B cell (primary cell): ENCODE measurements at regions not wholly inside any gene's neighbourhood (a gene's known extent, or its start where the extent isn't known, plus 50 kb on each side); places are given as distances from the start of the nearest gene placed in this dataset.

ENCODE experiments used
- ATAC-seq: fragments of 200-7000 bp; cut with Tn5 transposase; one replicate; pipeline ENCODE4 v1.10.0; 2021; ENCODE audit warnings: low read depth, mild to moderate bottlenecking, moderate number of reproducible peaks, moderate library complexity
- CTCF ChIA-PET: fragments of 350-600 bp; sonication (Branson Sonifier 250); formaldehyde crosslinking; loops from one replicate; lab custom pipeline; 2021; ENCODE audit warnings: antibody characterized with exemption, inconsistent platforms; lab: Charles Lee
- POLR2A ChIA-PET: fragments of 350-600 bp; sonication (Branson Sonifier 250); formaldehyde crosslinking; loops from one replicate; lab custom pipeline; 2021; ENCODE audit warnings: antibody characterized with exemption; lab: Charles Lee
- DNase-seq: peaks from one replicate; pipeline ENCODE4 v3.0.0; 2013
- H2AFZ ChIP-seq: 2 replicates; pipeline ENCODE4 v1.6.1; 2012; ENCODE audit warnings: mild to moderate bottlenecking, low read depth, low read length; ENCODE audit not compliant: insufficient read depth, poor library complexity, severe bottlenecking
- H3K27ac ChIP-seq, 2 donors: 1 replicate in 1 of 2; 2 replicates in 1 of 2; pipeline ENCODE4 v1.5.1; 2012 to 2013; ENCODE audit warnings: low read length in 2 of 2, mild to moderate bottlenecking in 2 of 2, moderate library complexity in 1 of 2
- H3K27me3 ChIP-seq, 4 experiments: fragments of 200-600 bp in 1 of 4; sonication (generic) in 1 of 4; replicated peaks in 1 of 4; 1 replicate in 2 of 4; 2 replicates in 2 of 4; pipeline versions ENCODE4 v1.6.1 to v1.7.0; 2013 to 2016; ENCODE audit warnings: low read length in 3 of 4, mild to moderate bottlenecking in 2 of 4, mixed read lengths in 1 of 4, moderate library complexity in 1 of 4; ENCODE audit not compliant: insufficient read depth in 4 of 4, control insufficient read depth in 3 of 4; ENCODE audit errors: control extremely low read depth in 1 of 4
- H3K36me3 ChIP-seq, 2 experiments: replicated peaks in 1 of 2; 1 replicate in 1 of 2; 2 replicates in 1 of 2; pipeline versions ENCODE4 v1.6.1 to v1.7.1; 2013; ENCODE audit warnings: low read length in 1 of 2; ENCODE audit not compliant: insufficient read depth in 2 of 2, control insufficient read depth in 1 of 2; ENCODE audit errors: control extremely low read depth in 1 of 2, extremely low read depth in 1 of 2
- H3K4me1 ChIP-seq, 2 donors: fragments of 200-600 bp in 1 of 2; sonication (generic) in 1 of 2; 1 replicate in 1 of 2; 2 replicates in 1 of 2; pipeline versions ENCODE4 v1.5.1 to v1.6.1; 2013 to 2017; ENCODE audit warnings: low read length in 2 of 2; ENCODE audit not compliant: control insufficient read depth in 2 of 2, insufficient read depth in 2 of 2
- H3K4me2 ChIP-seq: replicated peaks from 2 replicates; pipeline ENCODE3; 2012; ENCODE audit warnings: mild to moderate bottlenecking, low read depth, low read length; ENCODE audit not compliant: poor library complexity, severe bottlenecking
- H3K4me3 ChIP-seq, 5 experiments: fragments of 200-600 bp in 1 of 5; sonication (generic) in 1 of 5; 1 replicate in 3 of 5; 2 replicates in 2 of 5; pipeline versions ENCODE4 v1.5.1 to v1.7.0; 2011 to 2016; ENCODE audit warnings: low read length in 4 of 5, mild to moderate bottlenecking in 4 of 5, low read depth in 2 of 5, control low read depth in 1 of 5, moderate library complexity in 1 of 5; ENCODE audit not compliant: insufficient read depth in 1 of 5; ENCODE audit errors: control extremely low read depth in 1 of 5, extremely low read depth in 1 of 5
- H3K79me2 ChIP-seq: fragments of 200-600 bp; sonication (generic); one replicate; pipeline ENCODE4 v1.6.0; 2016; ENCODE audit warnings: low read length; ENCODE audit not compliant: control insufficient read depth, insufficient read depth
- H3K9ac ChIP-seq: fragments of 200-600 bp; sonication (generic); 2 replicates; pipeline ENCODE4 v1.6.1; 2017; ENCODE audit warnings: mild to moderate bottlenecking, low read length, moderate library complexity
- H3K9me3 ChIP-seq, 3 donors: one replicate each; pipeline versions ENCODE4 v1.6.1 to v1.7.1; 2013; ENCODE audit warnings: low read length in 2 of 3; ENCODE audit not compliant: control insufficient read depth in 2 of 3, insufficient read depth in 1 of 3; ENCODE audit errors: control extremely low read depth in 1 of 3
- H4K20me1 ChIP-seq: 2 replicates; pipeline ENCODE4 v1.6.0; 2012; ENCODE audit warnings: mild to moderate bottlenecking, low read length; ENCODE audit not compliant: insufficient read depth, control insufficient read depth, poor library complexity, severe bottlenecking
- H3K27ac Mint-ChIP-seq: one replicate; pipeline ENCODE4 v1.8.0; 2021; ENCODE audit warnings: mixed read lengths
- H3K27me3 Mint-ChIP-seq: one replicate; pipeline ENCODE4 v1.8.0; 2021; ENCODE audit warnings: mixed read lengths
- H3K4me1 Mint-ChIP-seq: one replicate; pipeline ENCODE4 v1.8.0; 2021; ENCODE audit warnings: mixed read lengths
- H3K4me3 Mint-ChIP-seq: one replicate; pipeline ENCODE4 v1.8.0; 2021; ENCODE audit warnings: mixed read lengths
- H3K9me3 Mint-ChIP-seq: one replicate; pipeline ENCODE4 v1.8.0; 2022; ENCODE audit warnings: mixed read lengths; ENCODE audit not compliant: insufficient read depth
- EZH2 ChIP-seq: IDR thresholded peaks from 2 replicates; pipeline ENCODE4 v1.6.1; 2012; ENCODE audit warnings: borderline replicate concordance, low read depth, mild to moderate bottlenecking, moderate library complexity, low read length; ENCODE audit not compliant: insufficient read depth, poor library complexity, severe bottlenecking
- WGBS: methylation state at CpG from one replicate; pipeline ENCODE4 v1.1.5; 2013; ENCODE audit warnings: missing lambda C conversion rate; ENCODE audit not compliant: insufficient coverage; 5-methylcytosine and 5-hydroxymethylcytosine counted together
- intact Hi-C: fragments of 100-400 bp; cut with micrococcal nuclease; formaldehyde crosslinking; loops from one replicate; pipeline ENCODE4 v1.10.0; 2022
- TF ChIP-seq, protein P1 (sequence below): fragments of 200-600 bp; IDR thresholded peaks from one replicate; pipeline ENCODE4 v1.8.0; 2022; ENCODE audit warnings: antibody characterized with exemption, mild to moderate bottlenecking

DNA sequence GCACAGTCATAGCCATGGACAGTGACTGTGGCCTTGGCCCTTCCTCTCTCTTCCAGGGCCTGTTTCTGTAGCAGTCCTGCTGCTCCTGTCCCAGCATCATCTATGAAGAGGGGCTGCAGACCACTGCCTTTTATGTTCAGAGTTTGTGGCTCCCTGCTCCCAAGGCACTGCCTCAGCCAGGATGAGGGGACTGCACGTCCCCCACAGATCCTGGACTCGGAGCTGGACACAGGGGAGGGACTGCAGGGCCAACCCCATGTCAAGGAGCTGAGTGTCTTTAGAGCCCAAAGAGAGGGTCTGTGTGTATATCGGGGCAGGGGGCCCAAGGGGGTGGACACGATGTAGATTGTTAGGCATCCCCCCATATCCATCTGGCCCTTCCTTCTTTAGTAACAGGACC lies 60.6 kb upstream of the DIO3 start:
- peaks cover 0 to 32% (median 0%) of the 10 kb centered on the region in 3 donors for H3K9me3 ChIP-seq
- no peak overlapping the region for H3K27ac ChIP-seq
- H3K9me3 Mint-ChIP-seq: no peaks in the 10 kb centered on the region
- ChIA-PET POLR2A (no interaction called here), CTCF (no interaction called here)
- intact Hi-C loops: no loop called here
- H3K79me2 ChIP-seq: no peaks in the 10 kb centered on the region
- no peak overlapping the region for H3K9ac ChIP-seq
- peaks cover 12% of the 10 kb centered on the region for H3K27me3 Mint-ChIP-seq
- DNase-seq (no peak), ATAC-seq (no peak)
- H2AFZ ChIP-seq: no peak overlapping the region
- H3K4me3 ChIP-seq: no peak overlapping the region
- H3K27ac Mint-ChIP-seq: no peak overlapping the region
- no peak overlapping the region for H3K4me2 ChIP-seq
- WGBS: 85% methylated on average over 2 of the region's 4 CpGs
- H3K4me1 Mint-ChIP-seq: no peaks in the 10 kb centered on the region
- H3K4me3 Mint-ChIP-seq: no peak overlapping the region
- no peaks in the 10 kb centered on the region for H3K36me3 ChIP-seq
- H3K4me1 ChIP-seq: no peaks in the 10 kb centered on the region
- no peaks in the 10 kb centered on the region for H4K20me1 ChIP-seq
- peaks cover 0 to 4% (median 0%) of the 10 kb centered on the region in 4 experiments for H3K27me3 ChIP-seq
- TF ChIP-seq, protein P1, sequence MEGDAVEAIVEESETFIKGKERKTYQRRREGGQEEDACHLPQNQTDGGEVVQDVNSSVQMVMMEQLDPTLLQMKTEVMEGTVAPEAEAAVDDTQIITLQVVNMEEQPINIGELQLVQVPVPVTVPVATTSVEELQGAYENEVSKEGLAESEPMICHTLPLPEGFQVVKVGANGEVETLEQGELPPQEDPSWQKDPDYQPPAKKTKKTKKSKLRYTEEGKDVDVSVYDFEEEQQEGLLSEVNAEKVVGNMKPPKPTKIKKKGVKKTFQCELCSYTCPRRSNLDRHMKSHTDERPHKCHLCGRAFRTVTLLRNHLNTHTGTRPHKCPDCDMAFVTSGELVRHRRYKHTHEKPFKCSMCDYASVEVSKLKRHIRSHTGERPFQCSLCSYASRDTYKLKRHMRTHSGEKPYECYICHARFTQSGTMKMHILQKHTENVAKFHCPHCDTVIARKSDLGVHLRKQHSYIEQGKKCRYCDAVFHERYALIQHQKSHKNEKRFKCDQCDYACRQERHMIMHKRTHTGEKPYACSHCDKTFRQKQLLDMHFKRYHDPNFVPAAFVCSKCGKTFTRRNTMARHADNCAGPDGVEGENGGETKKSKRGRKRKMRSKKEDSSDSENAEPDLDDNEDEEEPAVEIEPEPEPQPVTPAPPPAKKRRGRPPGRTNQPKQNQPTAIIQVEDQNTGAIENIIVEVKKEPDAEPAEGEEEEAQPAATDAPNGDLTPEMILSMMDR: no peak
- TF ChIP-seq EZH2: no peak

DNA sequence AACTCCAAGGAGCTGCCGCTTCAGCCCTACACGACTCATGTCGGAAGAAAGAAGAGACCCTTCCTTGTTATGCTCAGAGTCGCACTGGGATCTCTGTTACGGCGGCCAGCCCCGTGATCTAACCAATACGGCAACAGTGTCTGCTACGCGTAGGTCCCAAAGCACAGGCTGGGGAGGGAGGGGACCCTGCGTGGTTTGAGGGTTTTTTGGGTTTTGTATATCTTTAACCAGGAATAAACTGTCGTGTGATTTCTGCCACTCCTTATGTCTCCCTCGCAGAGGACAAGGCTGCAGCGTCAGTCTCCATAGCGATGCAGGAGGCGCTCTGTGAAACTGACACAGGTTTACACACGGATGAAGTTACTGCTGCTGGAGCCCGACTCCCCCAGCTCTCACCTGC lies 60.0 kb upstream of the DIO3 start:
- Mint-ChIP-seq H3K4me1 (no peaks in the 10 kb centered on the region), H3K4me3 (no peak overlapping the region), H3K27ac (no peak overlapping the region), H3K9me3 (no peaks in the 10 kb centered on the region), H3K27me3 (peaks cover 12% of the 10 kb centered on the region)
- no peaks in the 10 kb centered on the region for H4K20me1 ChIP-seq
- peaks cover 0 to 32% (median 0%) of the 10 kb centered on the region in 3 donors for H3K9me3 ChIP-seq
- H3K9ac ChIP-seq: no peak overlapping the region
- no peak overlapping the region for H3K4me2 ChIP-seq
- ATAC-seq: no peak
- H2AFZ ChIP-seq: no peak overlapping the region
- H3K27me3 ChIP-seq: peaks cover 0 to 4% (median 0%) of the 10 kb centered on the region in 4 experiments
- no peak for DNase-seq
- H3K4me3 ChIP-seq: no peak overlapping the region
- no peaks in the 10 kb centered on the region for H3K79me2 ChIP-seq
- no peaks in the 10 kb centered on the region for H3K4me1 ChIP-seq
- ChIA-PET CTCF (no interaction called here), POLR2A (no interaction called here)
- 84% methylated on average over 13 of the region's 18 CpGs for WGBS
- intact Hi-C loops: no loop called here
- H3K27ac ChIP-seq: no peak overlapping the region
- TF ChIP-seq EZH2: no peak
- TF ChIP-seq, protein P1: no peak
- no peaks in the 10 kb centered on the region for H3K36me3 ChIP-seq
